ENCODE measurements at regions not wholly inside any gene's neighbourhood (a gene's known extent, or its start where the extent isn't known, plus 50 kb on each side); places are given as distances from the start of the nearest gene placed in this dataset.

GRCh38 chr9:6073731-6074130 lies 58.3 kb upstream of the RANBP6 start:
- TF ChIP-seq ZNF274 (IDR thresholded peaks at IDR 0.05; ENCODE audit: low read depth, low read length) (no peak), YY1 (IDR thresholded peaks at IDR 0.05; ENCODE audit: insufficient read depth, insufficient read length) (no peak), SUZ12 (IDR thresholded peaks at IDR 0.05; ENCODE audit: extremely low read depth, insufficient read depth, insufficient read length) (no peak)

Measured in NT2/D1 (cell line).